T-helper 2 cell treated with Interferon-gamma antibody and Interleukin-4, amounts not matched to agents 5 μg/mL and 100 μg/mL, for 36 hours (primary cell): ENCODE measurements at regions not wholly inside any gene's neighbourhood (a gene's known extent, or its start where the extent isn't known, plus 50 kb on each side); places are given as distances from the start of the nearest gene placed in this dataset.

Experiments used
- DNase-seq: peaks from one replicate; pipeline ENCODE4 v3.0.0; 2021; ENCODE audit warnings: low spot score
- H3K27ac Mint-ChIP-seq: one replicate; pipeline ENCODE4 v1.8.0; 2021; ENCODE audit warnings: mild to moderate bottlenecking, mixed read lengths
- H3K27me3 Mint-ChIP-seq: one replicate; pipeline ENCODE4 v1.8.0; 2021; ENCODE audit warnings: low read depth, mixed read lengths
- H3K36me3 Mint-ChIP-seq: one replicate; pipeline ENCODE4 v1.8.0; 2021; ENCODE audit warnings: low read depth, mixed read lengths
- H3K4me1 Mint-ChIP-seq: one replicate; pipeline ENCODE4 v1.8.0; 2021; ENCODE audit warnings: low read depth, mixed read lengths
- H3K4me3 Mint-ChIP-seq: one replicate; pipeline ENCODE4 v1.8.0; 2022; ENCODE audit warnings: mild to moderate bottlenecking, moderate library complexity, mixed read lengths
- H3K9me3 Mint-ChIP-seq: one replicate; pipeline ENCODE4 v1.8.0; 2021; ENCODE audit warnings: mixed read lengths

DNA sequence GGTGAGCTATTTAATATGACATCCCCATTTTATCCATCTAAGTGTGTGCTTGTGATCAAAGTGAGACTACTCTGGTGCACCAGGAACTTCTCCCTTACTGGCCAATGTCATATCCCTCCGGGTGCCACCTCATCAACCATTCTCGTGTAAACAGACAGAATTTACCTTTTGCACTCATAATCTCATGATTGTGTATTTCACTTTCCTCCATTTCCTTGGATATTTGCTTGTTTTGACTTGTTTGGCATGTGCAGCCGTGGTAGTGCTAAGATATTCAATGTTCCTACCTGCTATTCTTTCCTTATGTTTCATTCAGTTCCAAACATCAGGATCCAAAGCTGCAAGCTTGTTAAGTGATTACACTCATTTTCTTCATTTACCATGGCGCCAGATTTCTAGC lies 280.5 kb upstream of the SP8 start:
- H3K36me3 Mint-ChIP-seq = no peaks in the 10 kb centered on the region
- no peak for DNase-seq
- H3K4me3 Mint-ChIP-seq = no peak overlapping the region
- H3K4me1 Mint-ChIP-seq = no peaks in the 10 kb centered on the region
- no peaks in the 10 kb centered on the region for H3K9me3 Mint-ChIP-seq
- no peak overlapping the region for H3K27ac Mint-ChIP-seq
- no peaks in the 10 kb centered on the region for H3K27me3 Mint-ChIP-seq

- Mint-ChIP-seq H3K4me3 (no peak overlapping the region), H3K27me3 (no peaks in the 10 kb centered on the region), H3K9me3 (no peaks in the 10 kb centered on the region), H3K4me1 (no peaks in the 10 kb centered on the region), H3K27ac (no peak overlapping the region), H3K36me3 (no peaks in the 10 kb centered on the region)
- no peak for DNase-seq
These were observed 283.9 kb upstream of the SP8 start for GRCh38 chr7:21070571-21071090.

DNA sequence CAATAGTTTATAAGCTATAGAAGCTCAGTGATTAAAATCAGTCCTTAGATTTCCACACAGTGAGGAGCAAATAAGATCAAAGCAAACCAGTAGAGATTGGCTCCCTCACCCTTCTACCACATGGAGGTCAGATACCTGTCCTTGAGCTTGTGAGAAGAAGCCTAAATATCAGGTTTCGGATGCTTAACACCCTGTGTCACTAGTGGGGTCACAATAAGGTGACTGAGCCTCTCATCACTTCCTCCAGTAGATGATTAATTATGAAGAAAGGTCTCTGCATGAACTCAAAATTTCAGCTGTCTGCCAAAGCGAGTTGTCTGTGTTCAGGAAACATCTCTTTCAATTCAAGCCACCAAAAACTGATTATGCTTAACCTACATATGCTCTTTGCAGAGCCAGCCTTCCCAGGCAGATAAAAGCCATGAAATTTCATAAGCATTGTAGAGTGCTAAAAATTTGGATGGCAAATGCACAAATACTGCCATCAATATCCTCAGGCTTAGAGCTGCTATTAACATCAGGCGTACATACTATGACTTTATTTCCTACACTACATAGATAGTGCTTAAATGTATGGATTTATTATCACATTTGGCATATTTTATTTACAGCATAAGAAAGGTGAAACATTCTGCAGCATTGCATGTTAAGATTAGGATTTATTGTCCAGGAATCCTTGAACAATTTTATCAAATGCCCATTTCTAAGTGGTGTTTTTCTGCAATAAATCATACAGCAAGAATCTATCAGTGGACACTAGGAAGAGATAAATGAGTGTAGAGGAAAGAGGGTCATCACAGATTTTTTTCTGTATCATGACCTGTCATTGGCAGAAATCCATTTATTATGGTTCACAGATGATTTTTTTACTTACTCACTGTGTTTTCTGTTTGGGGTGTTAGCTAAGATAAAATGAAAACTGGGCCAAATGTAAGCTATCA lies 285.1 kb upstream of the SP8 start:
- Mint-ChIP-seq H3K4me1 (no peaks in the 10 kb centered on the region), H3K4me3 (no peak overlapping the region), H3K27ac (no peak overlapping the region), H3K9me3 (no peaks in the 10 kb centered on the region), H3K27me3 (no peaks in the 10 kb centered on the region), H3K36me3 (no peaks in the 10 kb centered on the region)
- no peak for DNase-seq

GRCh38 chr7:21076054-21076453 lies 289.4 kb upstream of the SP8 start:
- no peaks in the 10 kb centered on the region for H3K4me1 Mint-ChIP-seq
- H3K27ac Mint-ChIP-seq = no peak overlapping the region
- no peaks in the 10 kb centered on the region for H3K36me3 Mint-ChIP-seq
- no peak overlapping the region for H3K4me3 Mint-ChIP-seq
- no peaks in the 10 kb centered on the region for H3K27me3 Mint-ChIP-seq
- H3K9me3 Mint-ChIP-seq = no peaks in the 10 kb centered on the region
- DNase-seq = no peak

- no peak for DNase-seq
- no peaks in the 10 kb centered on the region for H3K9me3 Mint-ChIP-seq
- H3K4me1 Mint-ChIP-seq = no peaks in the 10 kb centered on the region
- H3K36me3 Mint-ChIP-seq = no peaks in the 10 kb centered on the region
- no peak overlapping the region for H3K4me3 Mint-ChIP-seq
- H3K27me3 Mint-ChIP-seq = no peaks in the 10 kb centered on the region
- no peak overlapping the region for H3K27ac Mint-ChIP-seq
These were observed 289.9 kb upstream of the SP8 start for GRCh38 chr7:21076574-21076973.

DNA sequence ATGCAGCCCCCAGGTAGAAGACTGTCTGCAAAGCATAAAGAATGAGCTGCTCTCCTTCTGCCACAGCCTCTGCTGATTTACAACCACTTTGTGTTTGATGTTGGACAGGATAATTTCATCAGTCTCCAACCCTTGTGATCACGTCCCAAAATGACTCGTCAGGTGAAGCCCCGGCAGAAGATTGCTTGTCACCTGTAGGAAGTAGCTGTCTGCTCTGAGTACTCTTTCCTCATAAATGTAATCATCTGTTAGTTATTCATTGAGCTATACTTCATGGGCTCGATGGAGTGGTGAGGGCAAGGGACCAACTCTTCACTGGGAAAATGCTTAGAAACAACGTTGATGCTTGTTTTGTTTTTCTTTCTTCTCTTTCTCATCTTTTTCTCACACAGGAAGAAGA lies 290.9 kb upstream of the SP8 start:
- Mint-ChIP-seq H3K9me3 (no peaks in the 10 kb centered on the region), H3K36me3 (no peaks in the 10 kb centered on the region), H3K4me1 (no peaks in the 10 kb centered on the region)

GRCh38 chr7:21084286-21084685 lies 297.6 kb upstream of the SP8 start:
- H3K36me3 Mint-ChIP-seq = no peaks in the 10 kb centered on the region
- H3K27ac Mint-ChIP-seq = no peak overlapping the region
- no peak overlapping the region for H3K4me3 Mint-ChIP-seq
- H3K9me3 Mint-ChIP-seq = no peaks in the 10 kb centered on the region
- H3K4me1 Mint-ChIP-seq = no peaks in the 10 kb centered on the region
- no peak for DNase-seq
- H3K27me3 Mint-ChIP-seq = no peaks in the 10 kb centered on the region

More for the DNA sequence above, 290.9 kb upstream of the SP8 start:
- Mint-ChIP-seq H3K27ac (no peak overlapping the region), H3K4me3 (no peak overlapping the region), H3K27me3 (no peaks in the 10 kb centered on the region)
- no peak for DNase-seq

GRCh38 chr7:21086688-21087087 lies 300.0 kb upstream of the SP8 start:
- no peak for DNase-seq
- H3K4me3 Mint-ChIP-seq = no peak overlapping the region
- H3K36me3 Mint-ChIP-seq = no peaks in the 10 kb centered on the region
- no peaks in the 10 kb centered on the region for H3K9me3 Mint-ChIP-seq
- H3K27ac Mint-ChIP-seq = no peak overlapping the region
- no peaks in the 10 kb centered on the region for H3K27me3 Mint-ChIP-seq
- H3K4me1 Mint-ChIP-seq = no peaks in the 10 kb centered on the region

DNA sequence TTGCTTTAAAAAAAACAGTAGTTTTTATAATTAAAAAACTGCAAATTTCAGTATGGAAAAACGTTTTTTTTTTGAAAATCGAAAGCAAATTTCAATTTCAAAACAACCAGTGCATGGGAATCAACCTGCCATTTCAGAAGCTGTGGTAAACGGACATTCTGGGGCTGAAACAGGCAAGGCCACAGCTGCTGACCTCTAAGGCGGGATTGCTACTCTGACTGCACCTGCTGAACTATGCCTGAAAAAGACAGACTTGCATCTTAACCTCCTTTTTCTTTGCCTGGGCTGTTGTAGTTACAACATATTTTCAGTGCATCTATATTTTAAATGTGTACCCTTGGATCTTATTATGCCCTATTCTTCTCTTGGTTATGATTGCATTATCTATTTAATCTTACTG lies 303.0 kb upstream of the SP8 start:
- Mint-ChIP-seq H3K4me1 (no peaks in the 10 kb centered on the region), H3K27ac (no peak overlapping the region), H3K9me3 (no peaks in the 10 kb centered on the region), H3K27me3 (no peaks in the 10 kb centered on the region), H3K4me3 (no peak overlapping the region), H3K36me3 (no peaks in the 10 kb centered on the region)
- DNase-seq = no peak

- Mint-ChIP-seq H3K9me3 (no peaks in the 10 kb centered on the region), H3K4me3 (no peak overlapping the region), H3K36me3 (no peaks in the 10 kb centered on the region), H3K4me1 (no peaks in the 10 kb centered on the region), H3K27ac (no peak overlapping the region), H3K27me3 (no peaks in the 10 kb centered on the region)
- no peak for DNase-seq
These were observed 306.3 kb upstream of the SP8 start for GRCh38 chr7:21092766-21093702.

DNA sequence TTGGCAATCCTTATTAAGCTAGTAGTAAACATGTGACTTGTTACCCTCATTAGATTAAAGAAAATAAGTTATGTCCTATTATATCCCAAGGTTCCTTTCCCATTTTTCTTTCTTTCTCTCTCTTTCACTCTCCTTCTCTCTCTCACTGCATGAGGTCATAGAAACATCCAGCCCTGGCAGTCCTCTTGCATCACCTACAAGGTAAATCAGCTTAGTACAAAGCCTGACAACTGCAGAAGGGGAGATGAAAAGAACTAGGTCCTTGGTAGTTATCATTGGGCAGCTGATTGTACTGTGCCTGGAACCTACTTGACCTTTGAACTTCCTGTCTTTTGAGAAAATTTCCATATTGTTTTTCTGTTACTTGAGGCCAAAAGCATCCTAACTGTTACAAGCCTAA lies 307.9 kb upstream of the SP8 start:
- Mint-ChIP-seq H3K27me3 (no peaks in the 10 kb centered on the region), H3K36me3 (no peaks in the 10 kb centered on the region), H3K4me3 (no peak overlapping the region), H3K9me3 (no peaks in the 10 kb centered on the region), H3K27ac (no peak overlapping the region), H3K4me1 (no peaks in the 10 kb centered on the region)
- no peak for DNase-seq

GRCh38 chr7:21099432-21099831 lies 312.7 kb upstream of the SP8 start:
- no peaks in the 10 kb centered on the region for H3K4me1 Mint-ChIP-seq
- no peak for DNase-seq

GRCh38 chr7:21099955-21100354 lies 313.3 kb upstream of the SP8 start:
- no peak overlapping the region for H3K4me3 Mint-ChIP-seq
- H3K9me3 Mint-ChIP-seq = no peaks in the 10 kb centered on the region
- H3K27ac Mint-ChIP-seq = no peak overlapping the region
- no peaks in the 10 kb centered on the region for H3K36me3 Mint-ChIP-seq
- no peaks in the 10 kb centered on the region for H3K4me1 Mint-ChIP-seq
- no peaks in the 10 kb centered on the region for H3K27me3 Mint-ChIP-seq
- no peak for DNase-seq

More at GRCh38 chr7:21099432-21099831, 312.7 kb upstream of the SP8 start:
- Mint-ChIP-seq H3K36me3 (no peaks in the 10 kb centered on the region), H3K9me3 (no peaks in the 10 kb centered on the region), H3K27ac (no peak overlapping the region), H3K4me3 (no peak overlapping the region), H3K27me3 (no peaks in the 10 kb centered on the region)

- Mint-ChIP-seq H3K4me1 (no peaks in the 10 kb centered on the region), H3K27ac (no peak overlapping the region), H3K27me3 (no peaks in the 10 kb centered on the region), H3K9me3 (no peaks in the 10 kb centered on the region), H3K36me3 (no peaks in the 10 kb centered on the region), H3K4me3 (no peak overlapping the region)
- no peak for DNase-seq
These were observed 314.9 kb upstream of the SP8 start for GRCh38 chr7:21101541-21101940.
